ENCODE measurements at regions not wholly inside any gene's neighbourhood (a gene's known extent, or its start where the extent isn't known, plus 50 kb on each side); places are given as distances from the start of the nearest gene placed in this dataset.

- TF ChIP-seq HMGXB4 (CRISPR knock-in tag; IDR thresholded peaks at IDR 0.05; ENCODE audit: borderline replicate concordance) (no peak), RNF2 (IDR thresholded peaks at IDR 0.05; ENCODE audit: borderline replicate concordance, low read depth) (no peak), HOXA7 (CRISPR knock-in tag; IDR thresholded peaks at IDR 0.05) (no peak), NPAS2 (CRISPR knock-in tag; IDR thresholded peaks at IDR 0.05; ENCODE audit: borderline replicate concordance) (no peak), SREBF2 (IDR thresholded peaks at IDR 0.05) (no peak), PHF8 (IDR thresholded peaks at IDR 0.05; ENCODE audit: borderline replicate concordance, low read depth) (no peak), FOSL2 (IDR thresholded peaks at IDR 0.05) (no peak), FOSL2 (CRISPR knock-in tag; IDR thresholded peaks at IDR 0.05) (no peak), REST (IDR thresholded peaks at IDR 0.05) (no peak), HOXB13 (CRISPR knock-in tag; IDR thresholded peaks at IDR 0.05; ENCODE audit: low read depth) (no peak), NFE2L2 (conservative IDR thresholded peaks at IDR 0.05; ENCODE audit: low read length) (no peak), ATOH8 (CRISPR knock-in tag; IDR thresholded peaks at IDR 0.05; ENCODE audit: low read depth) (no peak), HDAC2 (IDR thresholded peaks at IDR 0.05) (no peak), POLR2AphosphoS2 (conservative IDR thresholded peaks at IDR 0.05; ENCODE audit: low read length) (no peak)
- ATAC-seq (no peak), DNase-seq (ENCODE audit: low read depth in 1 of 2, low spot score in 1 of 2) (no peak), FAIRE-seq (no peak)
- Histone ChIP-seq H3K4me2 (no peak overlapping the region), H3K27ac (no peak overlapping the region), H3K4me3 (no peak overlapping the region), H3K4me1 (no peaks in the 10 kb centered on the region), H3K9me3 (peaks cover 2% of the 10 kb centered on the region; the same call in 1 of the 3 replicates)
- WGBS (ENCODE audit: missing lambda C conversion rate) = 2% methylated on average over 2 of the region's 2 CpGs
- POLR2A ChIA-PET = no interaction called here
- CTCF ChIA-PET = interaction anchor here (1.4 kb wide), 1 partner anchor 26 kb away, joined by 6 read pairs; no protein-coding TSS in a partner anchor
These were observed 99.6 kb downstream of the SMIM20 start for GRCh38 chr4:26013629-26014028.

GRCh38 chr4:26015133-26015651 is 101.2 kb downstream of the SMIM20 start:
- ATAC-seq (no peak), FAIRE-seq (no peak), DNase-seq (ENCODE audit: low read depth in 1 of 2, low spot score in 1 of 2) (no peak)
- Histone ChIP-seq H3K9me3 (0 out of 3 replicates have a peak, but pooled peaks cover 2% of the 10 kb centered on the region), H3K4me1 (no peaks in the 10 kb centered on the region), H3K4me2 (no peak overlapping the region), H3K27ac (no peak overlapping the region), H3K4me3 (no peak overlapping the region)
- 0% methylated on average over 2 of the region's 7 CpGs for WGBS (ENCODE audit: missing lambda C conversion rate)
- ChIA-PET POLR2A (no interaction called here), CTCF (no interaction called here)
- no peak for TF ChIP-seq SREBF2 (IDR thresholded peaks at IDR 0.05)
- TF ChIP-seq RCOR1 (IDR thresholded peaks at IDR 0.05; ENCODE audit: low read depth, low read length) = no peak
- TF ChIP-seq RFX5 (IDR thresholded peaks at IDR 0.05) = no peak
- TF ChIP-seq EHF (CRISPR knock-in tag; IDR thresholded peaks at IDR 0.05) = no peak
- TF ChIP-seq FOSL2 (IDR thresholded peaks at IDR 0.05) = no peak
- no peak for TF ChIP-seq FOSL2 (CRISPR knock-in tag; IDR thresholded peaks at IDR 0.05)
- TF ChIP-seq EP300 (IDR thresholded peaks at IDR 0.05) = no peak
- no peak for TF ChIP-seq MYC (IDR thresholded peaks at IDR 0.05; ENCODE audit: borderline replicate concordance, low read length)
- no peak for TF ChIP-seq CBX2 (IDR thresholded peaks at IDR 0.05; ENCODE audit: borderline replicate concordance, low read depth)
